ENCODE measurements at regions not wholly inside any gene's neighbourhood (a gene's known extent, or its start where the extent isn't known, plus 50 kb on each side); places are given as distances from the start of the nearest gene placed in this dataset.

DNA sequence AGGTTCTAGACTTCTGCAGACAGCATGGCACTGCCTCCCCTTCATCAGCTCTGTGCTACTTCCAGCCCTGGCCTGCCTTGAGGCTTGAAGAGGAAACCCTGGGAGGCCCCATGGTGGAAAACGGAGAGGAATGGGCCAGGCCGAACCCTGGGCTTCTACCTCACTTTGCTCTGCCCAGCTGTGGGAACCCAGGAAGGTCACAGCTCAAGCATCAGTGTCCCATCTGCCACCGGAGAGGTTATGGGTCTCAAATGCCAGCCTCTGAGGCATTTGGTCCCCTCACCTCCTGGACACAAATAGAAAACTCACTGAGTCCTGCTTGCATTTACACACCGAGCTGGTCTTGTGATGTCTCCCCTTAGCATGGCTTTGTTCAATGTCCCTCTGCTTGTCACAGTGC, 80.1 kb upstream of the ALDH1B1 start:
- Histone ChIP-seq H3K79me2 (ENCODE audit: insufficient read depth, low read length) (no peaks in the 10 kb centered on the region), H4K20me1 (ENCODE audit: insufficient read depth, low read length, poor library complexity, severe bottlenecking) (no peaks in the 10 kb centered on the region), H3K9me3 (ENCODE audit: insufficient read depth, low read depth, low read length) (no peaks in the 10 kb centered on the region), H3K36me3 (ENCODE audit: insufficient read depth, low read length) (no peaks in the 10 kb centered on the region), H3K4me2 (ENCODE audit: low read depth, low read length, poor library complexity, severe bottlenecking) (no peak overlapping the region), H3K4me3 (ENCODE audit: low read length, poor library complexity, severe bottlenecking) (no peak overlapping the region), H3F3A (ENCODE audit: low read depth) (no peaks in the 10 kb centered on the region), H2AFZ (ENCODE audit: low read length) (no peak overlapping the region), H3K4me1 (ENCODE audit: insufficient read depth, low read length, poor library complexity, severe bottlenecking) (no peaks in the 10 kb centered on the region), H3K9me2 (replicated peaks; ENCODE audit: low read depth, low read length) (no peaks in the 10 kb centered on the region), H3K9ac (ENCODE audit: low read depth, low read length, poor library complexity, severe bottlenecking) (no peak overlapping the region), H3K27me3 (ENCODE audit: insufficient read depth, low read length, poor library complexity, severe bottlenecking) (no peaks in the 10 kb centered on the region)
- no peak for TF ChIP-seq EZH2phosphoT487 (IDR thresholded peaks at IDR 0.05; ENCODE audit: borderline replicate concordance)
- TF ChIP-seq, protein P1, sequence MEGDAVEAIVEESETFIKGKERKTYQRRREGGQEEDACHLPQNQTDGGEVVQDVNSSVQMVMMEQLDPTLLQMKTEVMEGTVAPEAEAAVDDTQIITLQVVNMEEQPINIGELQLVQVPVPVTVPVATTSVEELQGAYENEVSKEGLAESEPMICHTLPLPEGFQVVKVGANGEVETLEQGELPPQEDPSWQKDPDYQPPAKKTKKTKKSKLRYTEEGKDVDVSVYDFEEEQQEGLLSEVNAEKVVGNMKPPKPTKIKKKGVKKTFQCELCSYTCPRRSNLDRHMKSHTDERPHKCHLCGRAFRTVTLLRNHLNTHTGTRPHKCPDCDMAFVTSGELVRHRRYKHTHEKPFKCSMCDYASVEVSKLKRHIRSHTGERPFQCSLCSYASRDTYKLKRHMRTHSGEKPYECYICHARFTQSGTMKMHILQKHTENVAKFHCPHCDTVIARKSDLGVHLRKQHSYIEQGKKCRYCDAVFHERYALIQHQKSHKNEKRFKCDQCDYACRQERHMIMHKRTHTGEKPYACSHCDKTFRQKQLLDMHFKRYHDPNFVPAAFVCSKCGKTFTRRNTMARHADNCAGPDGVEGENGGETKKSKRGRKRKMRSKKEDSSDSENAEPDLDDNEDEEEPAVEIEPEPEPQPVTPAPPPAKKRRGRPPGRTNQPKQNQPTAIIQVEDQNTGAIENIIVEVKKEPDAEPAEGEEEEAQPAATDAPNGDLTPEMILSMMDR (conservative IDR thresholded peaks at IDR 0.05; ENCODE audit: low read length) = no peak

- no peaks in the 10 kb centered on the region for H3K9me2 ChIP-seq (replicated peaks; ENCODE audit: low read depth, low read length)
- no peaks in the 10 kb centered on the region for H3K27me3 ChIP-seq (ENCODE audit: insufficient read depth, low read length, poor library complexity, severe bottlenecking)
- no peak overlapping the region for H2AFZ ChIP-seq (ENCODE audit: low read length)
- H3F3A ChIP-seq (ENCODE audit: low read depth) = no peaks in the 10 kb centered on the region
- H3K4me2 ChIP-seq (ENCODE audit: low read depth, low read length, poor library complexity, severe bottlenecking) = no peak overlapping the region
- no peak for TF ChIP-seq EZH2phosphoT487 (IDR thresholded peaks at IDR 0.05; ENCODE audit: borderline replicate concordance)
- TF ChIP-seq, protein P1 (conservative IDR thresholded peaks at IDR 0.05; ENCODE audit: low read length) = no peak
- H3K9me3 ChIP-seq (ENCODE audit: insufficient read depth, low read depth, low read length) = no peaks in the 10 kb centered on the region
- no peak overlapping the region for H3K9ac ChIP-seq (ENCODE audit: low read depth, low read length, poor library complexity, severe bottlenecking)
- H3K79me2 ChIP-seq (ENCODE audit: insufficient read depth, low read length) = no peaks in the 10 kb centered on the region
- no peaks in the 10 kb centered on the region for H3K36me3 ChIP-seq (ENCODE audit: insufficient read depth, low read length)
- no peaks in the 10 kb centered on the region for H4K20me1 ChIP-seq (ENCODE audit: insufficient read depth, low read length, poor library complexity, severe bottlenecking)
- no peaks in the 10 kb centered on the region for H3K4me1 ChIP-seq (ENCODE audit: insufficient read depth, low read length, poor library complexity, severe bottlenecking)
- H3K4me3 ChIP-seq (ENCODE audit: low read length, poor library complexity, severe bottlenecking) = no peak overlapping the region
Observed at GRCh38 chr9:38311382-38312270, 80.9 kb upstream of the ALDH1B1 start.

DNA sequence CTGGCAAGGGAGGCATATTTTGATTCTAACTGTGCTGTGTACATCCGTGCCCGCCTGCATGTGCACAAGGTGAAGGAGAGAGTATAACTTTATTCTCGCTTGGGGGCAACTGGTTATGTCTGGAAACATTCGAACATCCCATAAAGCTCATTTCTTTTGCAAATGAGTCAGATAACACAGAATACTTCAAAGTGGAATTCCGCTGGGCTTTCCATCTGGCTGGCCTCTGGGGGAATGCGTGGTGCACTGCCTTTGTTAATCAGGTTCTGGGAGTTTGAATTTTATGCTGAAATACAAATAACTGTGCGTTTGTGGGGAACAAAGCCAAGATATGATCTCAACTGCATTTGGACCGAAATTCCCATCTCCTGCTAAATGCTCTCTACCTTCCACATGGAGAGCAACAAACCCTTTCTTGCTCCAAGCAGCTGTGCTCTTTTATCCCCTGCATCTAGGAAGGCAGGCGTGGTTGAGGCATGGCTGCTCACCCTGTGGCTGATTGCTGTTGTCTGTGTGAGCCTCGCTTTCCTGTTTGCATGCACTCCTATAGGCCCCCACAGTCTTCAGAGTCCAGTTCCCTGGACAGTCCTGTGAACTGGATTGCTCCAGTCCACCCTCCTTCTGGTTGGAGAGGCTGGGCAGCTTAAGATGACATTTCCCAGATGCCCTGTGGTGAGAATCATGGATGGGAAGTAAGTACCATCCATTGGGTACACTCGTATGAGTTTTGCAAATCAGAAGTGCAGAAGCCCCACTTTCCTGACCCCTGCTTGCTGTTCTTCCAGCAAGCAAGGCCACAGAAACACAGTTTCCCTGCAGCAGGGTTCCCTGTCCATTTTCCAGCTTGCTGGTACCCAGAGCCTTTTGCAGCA, 82.9 kb upstream of the ALDH1B1 start:
- H3K36me3 ChIP-seq (ENCODE audit: insufficient read depth, low read length) = no peaks in the 10 kb centered on the region
- H3K27me3 ChIP-seq (ENCODE audit: insufficient read depth, low read length, poor library complexity, severe bottlenecking) = no peaks in the 10 kb centered on the region
- no peaks in the 10 kb centered on the region for H3K4me1 ChIP-seq (ENCODE audit: insufficient read depth, low read length, poor library complexity, severe bottlenecking)
- no peaks in the 10 kb centered on the region for H4K20me1 ChIP-seq (ENCODE audit: insufficient read depth, low read length, poor library complexity, severe bottlenecking)
- no peak overlapping the region for H3K4me2 ChIP-seq (ENCODE audit: low read depth, low read length, poor library complexity, severe bottlenecking)
- TF ChIP-seq, protein P1 (conservative IDR thresholded peaks at IDR 0.05; ENCODE audit: low read length) = no peak
- TF ChIP-seq EZH2phosphoT487 (IDR thresholded peaks at IDR 0.05; ENCODE audit: borderline replicate concordance) = no peak
- H2AFZ ChIP-seq (ENCODE audit: low read length) = no peak overlapping the region
- H3K9ac ChIP-seq (ENCODE audit: low read depth, low read length, poor library complexity, severe bottlenecking) = no peak overlapping the region
- H3K4me3 ChIP-seq (ENCODE audit: low read length, poor library complexity, severe bottlenecking) = no peak overlapping the region
- no peaks in the 10 kb centered on the region for H3F3A ChIP-seq (ENCODE audit: low read depth)
- H3K9me3 ChIP-seq (ENCODE audit: insufficient read depth, low read depth, low read length) = no peaks in the 10 kb centered on the region
- no peaks in the 10 kb centered on the region for H3K79me2 ChIP-seq (ENCODE audit: insufficient read depth, low read length)
- no peaks in the 10 kb centered on the region for H3K9me2 ChIP-seq (replicated peaks; ENCODE audit: low read depth, low read length)

All from Loucy (cell line).